GM12801 (cell line): ENCODE measurements at regions not wholly inside any gene's neighbourhood (a gene's known extent, or its start where the extent isn't known, plus 50 kb on each side); places are given as distances from the start of the nearest gene placed in this dataset.

Source experiments
- CTCF ChIP-seq: IDR thresholded peaks from one replicate; pipeline ENCODE4 v1.5.1; 2011; ENCODE audit warnings: control low read depth; ENCODE audit not compliant: insufficient read length; ENCODE audit errors: extremely low read depth

- no peak for TF ChIP-seq CTCF
These were observed 368.2 kb upstream of the NPVF start for GRCh38 chr7:25596443-25596842.

GRCh38 chr7:25597946-25598345, 369.7 kb upstream of the NPVF start:
- no peak for TF ChIP-seq CTCF

- no peak for TF ChIP-seq CTCF
These were observed 370.5 kb upstream of the NPVF start for GRCh38 chr7:25598765-25599164.

GRCh38 chr7:25600262-25600920, 372.1 kb upstream of the NPVF start:
- no peak for TF ChIP-seq CTCF

- TF ChIP-seq CTCF = no peak
These were observed 382.9 kb upstream of the NPVF start for GRCh38 chr7:25611196-25611595.

GRCh38 chr7:25613912-25614311, 385.6 kb upstream of the NPVF start:
- no peak for TF ChIP-seq CTCF

GRCh38 chr7:25614415-25614814, 386.1 kb upstream of the NPVF start:
- TF ChIP-seq CTCF = no peak
